HG02884 (cell line): ENCODE measurements at regions not wholly inside any gene's neighbourhood (a gene's known extent, or its start where the extent isn't known, plus 50 kb on each side); places are given as distances from the start of the nearest gene placed in this dataset.

Experiments
- ATAC-seq: cut with Tn5 transposase; IDR thresholded peaks from one replicate; pipeline ENCODE4 v1.9.1; 2021; ENCODE audit warnings: mild to moderate bottlenecking, moderate library complexity; ENCODE audit not compliant: unreplicated experiment

GRCh38 chr2:128901572-128902391 lies 583.1 kb upstream of the HS6ST1 start:
- no peak for ATAC-seq

GRCh38 chr2:128903637-128904036 lies 585.0 kb upstream of the HS6ST1 start:
- ATAC-seq: no peak

GRCh38 chr2:128911276-128911675 lies 592.6 kb upstream of the HS6ST1 start:
- ATAC-seq: no peak

- ATAC-seq: no peak
Measured at GRCh38 chr2:128914320-128914719, 595.7 kb upstream of the HS6ST1 start.

GRCh38 chr2:128921751-128922150 lies 603.1 kb upstream of the HS6ST1 start:
- ATAC-seq: no peak

GRCh38 chr2:128922154-128922553 lies 603.5 kb upstream of the HS6ST1 start:
- no peak for ATAC-seq

- ATAC-seq: no peak
Measured at GRCh38 chr2:128925631-128926030, 607.0 kb upstream of the HS6ST1 start.

- ATAC-seq: no peak
Measured at GRCh38 chr2:128930101-128930500, 611.4 kb upstream of the HS6ST1 start.

- ATAC-seq: no peak
Measured at GRCh38 chr2:128940378-128940777, 621.7 kb upstream of the HS6ST1 start.

GRCh38 chr2:128941751-128942150 lies 623.1 kb upstream of the HS6ST1 start:
- no peak for ATAC-seq

- ATAC-seq: no peak
Measured at GRCh38 chr2:128949360-128949759, 630.7 kb upstream of the HS6ST1 start.

- ATAC-seq: no peak
Measured at GRCh38 chr2:128950758-128951157, 632.1 kb upstream of the HS6ST1 start.

GRCh38 chr2:128958241-128958640 lies 639.6 kb upstream of the HS6ST1 start:
- ATAC-seq: no peak

GRCh38 chr2:128967646-128968045 lies 649.0 kb upstream of the HS6ST1 start:
- ATAC-seq: no peak

- no peak for ATAC-seq
Measured at GRCh38 chr2:128969374-128969773, 650.7 kb upstream of the HS6ST1 start.

- no peak for ATAC-seq
Measured at GRCh38 chr2:128970332-128971116, 651.9 kb upstream of the HS6ST1 start.

- no peak for ATAC-seq
Measured at GRCh38 chr2:128973566-128973965, 654.9 kb upstream of the HS6ST1 start.

GRCh38 chr2:128978212-128978611 lies 659.5 kb upstream of the HS6ST1 start:
- no peak for ATAC-seq

GRCh38 chr2:128979182-128979581 lies 660.5 kb upstream of the HS6ST1 start:
- ATAC-seq: no peak

GRCh38 chr2:128980475-128980874 lies 661.8 kb upstream of the HS6ST1 start:
- ATAC-seq: no peak

GRCh38 chr2:128981353-128981752 lies 662.7 kb upstream of the HS6ST1 start:
- no peak for ATAC-seq

GRCh38 chr2:128982001-128982400 lies 663.3 kb upstream of the HS6ST1 start:
- no peak for ATAC-seq
